ENCODE measurements at regions not wholly inside any gene's neighbourhood (a gene's known extent, or its start where the extent isn't known, plus 50 kb on each side); places are given as distances from the start of the nearest gene placed in this dataset.

GRCh38 chr2:239467281-239467955 lies 66.6 kb upstream of the HDAC4 start:
- TF ChIP-seq CTCF (IDR thresholded peaks at IDR 0.05), result no peak
- no peak overlapping the region for H3K4me3 ChIP-seq (ENCODE audit: low read depth in 1 of 2, low read length in 1 of 2)
- peaks cover 4% of the 10 kb centered on the region for H3K27me3 ChIP-seq
- H3K9me3 ChIP-seq, result no peaks in the 10 kb centered on the region
- H3K4me1 ChIP-seq (ENCODE audit: control insufficient read depth in 1 of 2, insufficient read depth in 1 of 2, low read depth in 1 of 2, low read length in 1 of 2), result peaks cover 19% of the 10 kb centered on the region in 2 experiments
- no peak overlapping the region for H3K27ac ChIP-seq
- H3K36me3 ChIP-seq, result no peaks in the 10 kb centered on the region

GRCh38 chr2:239466755-239467271 lies 66.0 kb upstream of the HDAC4 start:
- peaks cover 19% of the 10 kb centered on the region in 2 experiments for H3K4me1 ChIP-seq (ENCODE audit: control insufficient read depth in 1 of 2, insufficient read depth in 1 of 2, low read depth in 1 of 2, low read length in 1 of 2)
- H3K27me3 ChIP-seq, result no peaks in the 10 kb centered on the region
- no peak for TF ChIP-seq CTCF (IDR thresholded peaks at IDR 0.05)
- no peaks in the 10 kb centered on the region for H3K9me3 ChIP-seq
- no peak overlapping the region for H3K27ac ChIP-seq
- no peak overlapping the region for H3K4me3 ChIP-seq (ENCODE audit: low read depth in 1 of 2, low read length in 1 of 2)
- H3K36me3 ChIP-seq, result no peaks in the 10 kb centered on the region

- TF ChIP-seq CTCF (IDR thresholded peaks at IDR 0.05), result no peak
- Histone ChIP-seq H3K4me3 (ENCODE audit: low read depth in 1 of 2, low read length in 1 of 2) (no peak overlapping the region), H3K36me3 (no peaks in the 10 kb centered on the region), H3K9me3 (no peaks in the 10 kb centered on the region), H3K27ac (peak overlapping the region; percentile 79), H3K4me1 (ENCODE audit: control insufficient read depth in 1 of 2, insufficient read depth in 1 of 2, low read depth in 1 of 2, low read length in 1 of 2) (peaks cover 19% of the 10 kb centered on the region in 2 experiments), H3K27me3 (no peaks in the 10 kb centered on the region)
Observed at GRCh38 chr2:239466061-239466754, 65.4 kb upstream of the HDAC4 start.

GRCh38 chr2:239465017-239466001 lies 64.5 kb upstream of the HDAC4 start:
- Histone ChIP-seq H3K27me3 (no peaks in the 10 kb centered on the region), H3K9me3 (no peaks in the 10 kb centered on the region), H3K36me3 (no peaks in the 10 kb centered on the region), H3K27ac (peak overlapping the region; percentile 79), H3K4me1 (ENCODE audit: control insufficient read depth in 1 of 2, insufficient read depth in 1 of 2, low read depth in 1 of 2, low read length in 1 of 2) (peaks cover 19% of the 10 kb centered on the region in 2 experiments), H3K4me3 (ENCODE audit: low read depth in 1 of 2, low read length in 1 of 2) (no peak overlapping the region)
- TF ChIP-seq CTCF (IDR thresholded peaks at IDR 0.05), result no peak
